Activated CD4-positive, alpha-beta memory T cell treated with anti-CD3 and anti-CD28 coated beads, Interleukin-2, amount 10 ng/mL, durations not matched to agents 7 days and 5 days (primary cell): ENCODE measurements at regions not wholly inside any gene's neighbourhood (a gene's known extent, or its start where the extent isn't known, plus 50 kb on each side); places are given as distances from the start of the nearest gene placed in this dataset.
"Not testable (repeated sequence)": the region's sequence is repeated elsewhere in the genome, so short reads cannot be mapped to it uniquely, and the experiment has no call there.

Source experiments
- CTCF ChIA-PET: fragments of 350-600 bp; sonication (Branson Sonifier 250); formaldehyde crosslinking; loops from one replicate; lab custom pipeline; 2021; ENCODE audit warnings: antibody characterized with exemption, inconsistent platforms; lab: Charles Lee
- POLR2A ChIA-PET: fragments of 350-600 bp; sonication (Branson Sonifier 250); formaldehyde crosslinking; loops from one replicate; lab custom pipeline; 2021; ENCODE audit warnings: antibody characterized with exemption; lab: Charles Lee
- DNase-seq: peaks from one replicate; pipeline ENCODE4 v3.0.0-alpha.2; 2020
- H3K27ac Mint-ChIP-seq: one replicate; pipeline ENCODE4 v1.8.0; 2021; ENCODE audit warnings: mild to moderate bottlenecking, mixed read lengths
- H3K27me3 Mint-ChIP-seq: one replicate; pipeline ENCODE4 v1.8.0; 2021; ENCODE audit warnings: mixed read lengths
- H3K36me3 Mint-ChIP-seq: one replicate; pipeline ENCODE4 v1.8.0; 2021; ENCODE audit warnings: low read depth, mixed read lengths
- H3K4me1 Mint-ChIP-seq: one replicate; pipeline ENCODE4 v1.8.0; 2021; ENCODE audit warnings: mixed read lengths
- H3K4me3 Mint-ChIP-seq: one replicate; pipeline ENCODE4 v1.8.0; 2021; ENCODE audit warnings: mild to moderate bottlenecking, mixed read lengths
- H3K9me3 Mint-ChIP-seq: one replicate; pipeline ENCODE4 v1.8.0; 2021; ENCODE audit warnings: mixed read lengths

- H3K27ac Mint-ChIP-seq = no peak overlapping the region
- CTCF ChIA-PET = no interaction called here
- no peak overlapping the region for H3K4me3 Mint-ChIP-seq
- DNase-seq = no peak
- no peaks in the 10 kb centered on the region for H3K4me1 Mint-ChIP-seq
- H3K9me3 Mint-ChIP-seq = peaks cover 13% of the 10 kb centered on the region
- no peaks in the 10 kb centered on the region for H3K27me3 Mint-ChIP-seq
- POLR2A ChIA-PET = no interaction called here
- H3K36me3 Mint-ChIP-seq = no peaks in the 10 kb centered on the region
Observed at GRCh38 chr5:119694284-119694683, 64.9 kb downstream of the FAM170A start.

GRCh38 chr5:119706049-119706448 lies 76.7 kb downstream of the FAM170A start:
- Mint-ChIP-seq H3K36me3 (no peaks in the 10 kb centered on the region), H3K9me3 (peaks cover 4% of the 10 kb centered on the region), H3K27me3 (no peaks in the 10 kb centered on the region), H3K4me1 (no peaks in the 10 kb centered on the region), H3K27ac (no peak overlapping the region), H3K4me3 (no peak overlapping the region)
- ChIA-PET POLR2A (no interaction called here), CTCF (no interaction called here)
- no peak for DNase-seq

DNA sequence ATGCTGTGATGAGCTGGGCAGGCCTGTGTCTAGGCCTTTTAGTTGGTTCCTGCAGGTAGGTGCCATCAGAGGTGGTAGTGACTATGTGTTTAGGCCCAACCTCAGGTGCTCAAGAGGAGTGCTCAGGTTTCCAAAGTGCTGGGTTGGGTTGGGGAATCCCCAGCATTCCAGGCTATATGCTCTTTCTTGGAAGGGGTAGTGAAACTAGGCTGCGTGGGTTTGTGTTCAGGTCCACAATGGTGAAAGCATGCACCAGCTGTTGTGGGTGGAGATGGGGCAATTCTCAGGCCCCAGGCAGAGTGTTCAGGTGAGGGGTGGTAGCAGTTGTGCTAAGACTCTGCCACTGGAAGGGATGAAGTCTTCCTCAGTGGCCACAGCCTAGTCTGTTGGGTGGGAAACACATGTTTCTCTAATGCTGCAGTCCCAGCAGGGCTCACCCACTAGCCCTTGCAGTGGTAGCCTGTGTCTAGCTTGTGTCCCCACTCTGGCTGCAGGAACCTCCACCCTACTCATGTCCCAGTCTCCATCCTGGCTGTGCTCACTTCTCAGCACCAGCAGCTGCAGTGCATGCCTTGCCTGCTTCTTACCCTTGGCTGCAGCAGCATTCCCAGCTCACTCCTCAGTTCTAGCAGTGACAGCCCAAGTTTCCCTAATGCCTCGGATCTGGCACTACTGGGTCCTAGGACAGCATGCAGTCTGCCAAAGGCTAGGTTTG lies 78.9 kb downstream of the FAM170A start:
- no peak for DNase-seq
- POLR2A ChIA-PET = no interaction called here
- CTCF ChIA-PET = no interaction called here
- Mint-ChIP-seq H3K4me3 (no peak overlapping the region), H3K27me3 (no peaks in the 10 kb centered on the region), H3K27ac (no peak overlapping the region), H3K9me3 (peaks cover 4% of the 10 kb centered on the region), H3K4me1 (no peaks in the 10 kb centered on the region), H3K36me3 (no peaks in the 10 kb centered on the region)

- no peaks in the 10 kb centered on the region for H3K27me3 Mint-ChIP-seq
- DNase-seq = no peak
- POLR2A ChIA-PET = no interaction called here
- H3K4me1 Mint-ChIP-seq = no peaks in the 10 kb centered on the region
- CTCF ChIA-PET = no interaction called here
- no peak overlapping the region for H3K27ac Mint-ChIP-seq
- H3K4me3 Mint-ChIP-seq = no peak overlapping the region
- no peaks in the 10 kb centered on the region for H3K36me3 Mint-ChIP-seq
- H3K9me3 Mint-ChIP-seq = peaks cover 11% of the 10 kb centered on the region
Observed at GRCh38 chr5:119721775-119722174, 92.4 kb downstream of the FAM170A start.

DNA sequence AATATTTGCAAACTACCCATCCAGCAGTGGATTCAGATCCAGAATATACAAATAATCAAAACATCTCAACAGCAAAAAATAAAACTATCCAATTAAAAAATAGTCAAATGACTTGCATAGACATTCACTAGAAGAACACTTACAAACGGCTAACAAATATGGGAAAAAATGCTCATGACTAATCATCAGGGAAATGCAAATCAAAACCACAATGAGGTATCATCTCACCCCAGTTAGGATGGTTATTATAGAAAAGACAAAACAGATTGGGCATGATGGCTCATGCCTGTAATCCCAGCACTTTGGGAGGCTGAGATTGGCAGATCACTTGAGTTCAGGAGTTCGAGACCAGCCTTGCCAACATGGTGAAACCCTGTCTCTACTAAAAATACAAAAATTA lies 95.9 kb downstream of the FAM170A start:
- CTCF ChIA-PET, H3K27ac Mint-ChIP-seq, H3K27me3 Mint-ChIP-seq, H3K4me3 Mint-ChIP-seq, H3K4me1 Mint-ChIP-seq, POLR2A ChIA-PET, H3K36me3 Mint-ChIP-seq, DNase-seq: not testable (repeated sequence)
- H3K9me3 Mint-ChIP-seq = peaks cover 12% of the 10 kb centered on the region

DNA sequence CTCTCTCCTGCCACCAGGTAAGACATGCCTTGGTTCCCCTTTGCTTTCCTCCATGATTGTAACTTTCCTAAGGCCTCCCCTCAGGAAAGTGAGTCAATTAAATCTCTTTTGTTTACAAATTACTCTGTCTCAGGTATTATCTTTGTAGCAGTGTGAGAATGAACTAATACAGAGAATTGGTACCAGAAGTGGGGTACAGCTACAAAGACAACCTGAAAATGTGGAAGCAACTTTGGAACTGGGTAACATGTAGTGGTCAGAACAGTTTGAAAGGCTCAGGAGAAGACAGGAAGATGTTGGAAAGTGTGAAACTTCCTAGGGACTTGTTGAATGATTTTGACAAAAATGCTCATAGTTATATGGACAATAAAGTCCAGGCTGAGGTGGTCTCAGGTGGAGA lies 97.2 kb downstream of the FAM170A start:
- peaks cover 12% of the 10 kb centered on the region for H3K9me3 Mint-ChIP-seq
- DNase-seq = no peak
- H3K4me3 Mint-ChIP-seq = no peak overlapping the region
- CTCF ChIA-PET = no interaction called here
- no peaks in the 10 kb centered on the region for H3K4me1 Mint-ChIP-seq
- H3K36me3 Mint-ChIP-seq = no peaks in the 10 kb centered on the region
- H3K27ac Mint-ChIP-seq = no peak overlapping the region
- POLR2A ChIA-PET = no interaction called here
- no peaks in the 10 kb centered on the region for H3K27me3 Mint-ChIP-seq

GRCh38 chr5:119740225-119740624 lies 110.9 kb downstream of the FAM170A start:
- Mint-ChIP-seq H3K9me3 (no peaks in the 10 kb centered on the region), H3K36me3 (no peaks in the 10 kb centered on the region), H3K27me3 (peaks cover 2% of the 10 kb centered on the region), H3K27ac (no peak overlapping the region), H3K4me1 (no peaks in the 10 kb centered on the region), H3K4me3 (no peak overlapping the region)
- POLR2A ChIA-PET = no interaction called here
- DNase-seq = no peak
- CTCF ChIA-PET = no interaction called here

GRCh38 chr5:119741691-119742090 lies 112.3 kb downstream of the FAM170A start:
- Mint-ChIP-seq H3K27ac (no peak overlapping the region), H3K36me3 (no peaks in the 10 kb centered on the region), H3K4me3 (no peak overlapping the region), H3K27me3 (peaks cover 2% of the 10 kb centered on the region), H3K4me1 (no peaks in the 10 kb centered on the region), H3K9me3 (no peaks in the 10 kb centered on the region)
- DNase-seq = no peak
- CTCF ChIA-PET = no interaction called here
- POLR2A ChIA-PET = no interaction called here

DNA sequence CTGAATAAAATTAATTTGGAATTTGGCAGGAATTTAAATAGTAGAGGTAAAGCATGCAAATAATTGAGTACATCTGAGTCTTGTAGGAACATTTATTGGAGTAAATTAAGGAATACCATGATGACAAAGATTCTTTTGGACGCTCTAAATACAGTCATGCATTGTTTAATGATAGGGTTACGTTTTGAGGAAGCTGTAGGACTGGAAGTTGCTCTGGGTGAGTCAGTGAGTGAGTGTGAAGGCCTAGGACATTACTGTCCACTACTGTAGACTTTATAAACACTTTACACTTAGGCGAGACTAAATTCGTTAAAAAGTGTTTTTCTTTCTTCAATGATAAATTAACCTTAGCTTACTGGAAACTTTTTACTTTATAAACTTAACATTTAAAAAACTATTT lies 113.0 kb downstream of the FAM170A start:
- H3K9me3 Mint-ChIP-seq = no peaks in the 10 kb centered on the region
- H3K27ac Mint-ChIP-seq = no peak overlapping the region
- no peaks in the 10 kb centered on the region for H3K36me3 Mint-ChIP-seq
- POLR2A ChIA-PET = no interaction called here
- no peaks in the 10 kb centered on the region for H3K4me1 Mint-ChIP-seq
- DNase-seq = no peak
- H3K27me3 Mint-ChIP-seq = peaks cover 2% of the 10 kb centered on the region
- CTCF ChIA-PET = no interaction called here
- H3K4me3 Mint-ChIP-seq = no peak overlapping the region

DNA sequence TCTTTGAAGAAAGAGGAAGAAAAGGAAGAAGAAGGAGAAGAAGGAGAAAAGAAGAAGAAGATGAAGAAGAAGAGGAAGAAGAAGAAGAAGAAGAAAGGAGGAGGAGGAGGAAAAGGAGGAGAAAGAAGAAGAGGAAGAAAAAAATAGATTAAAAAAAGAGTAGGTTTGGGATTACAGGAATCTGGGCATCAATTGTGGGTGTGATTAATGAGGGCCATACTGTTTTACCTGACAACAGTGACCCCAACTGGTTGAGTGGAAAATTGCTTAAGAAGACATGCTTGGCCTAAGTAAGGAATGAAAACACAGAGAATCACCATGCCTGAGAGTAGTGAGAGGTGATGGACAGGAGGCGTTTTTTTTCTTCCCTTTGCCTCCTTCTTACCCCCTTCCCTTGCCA lies 114.6 kb downstream of the FAM170A start:
- CTCF ChIA-PET = no interaction called here
- H3K27ac Mint-ChIP-seq = no peak overlapping the region
- no peak for DNase-seq
- H3K36me3 Mint-ChIP-seq = no peaks in the 10 kb centered on the region
- H3K4me3 Mint-ChIP-seq = no peak overlapping the region
- no peaks in the 10 kb centered on the region for H3K9me3 Mint-ChIP-seq
- H3K4me1 Mint-ChIP-seq = no peaks in the 10 kb centered on the region
- POLR2A ChIA-PET = no interaction called here
- H3K27me3 Mint-ChIP-seq = peaks cover 2% of the 10 kb centered on the region

GRCh38 chr5:119745976-119746375 lies 116.6 kb downstream of the FAM170A start:
- H3K27me3 Mint-ChIP-seq = no peaks in the 10 kb centered on the region
- H3K27ac Mint-ChIP-seq = no peak overlapping the region
- ChIA-PET POLR2A (no interaction called here), CTCF (no interaction called here)
- DNase-seq = no peak
- H3K9me3 Mint-ChIP-seq = no peaks in the 10 kb centered on the region
- no peaks in the 10 kb centered on the region for H3K36me3 Mint-ChIP-seq
- no peak overlapping the region for H3K4me3 Mint-ChIP-seq
- H3K4me1 Mint-ChIP-seq = no peaks in the 10 kb centered on the region

GRCh38 chr5:119746984-119747383 lies 117.6 kb downstream of the FAM170A start:
- POLR2A ChIA-PET = no interaction called here
- CTCF ChIA-PET = no interaction called here
- no peak overlapping the region for H3K4me3 Mint-ChIP-seq
- H3K27ac Mint-ChIP-seq = no peak overlapping the region
- no peak for DNase-seq
- no peaks in the 10 kb centered on the region for H3K36me3 Mint-ChIP-seq
- H3K27me3 Mint-ChIP-seq = no peaks in the 10 kb centered on the region
- no peaks in the 10 kb centered on the region for H3K4me1 Mint-ChIP-seq
- no peaks in the 10 kb centered on the region for H3K9me3 Mint-ChIP-seq

DNA sequence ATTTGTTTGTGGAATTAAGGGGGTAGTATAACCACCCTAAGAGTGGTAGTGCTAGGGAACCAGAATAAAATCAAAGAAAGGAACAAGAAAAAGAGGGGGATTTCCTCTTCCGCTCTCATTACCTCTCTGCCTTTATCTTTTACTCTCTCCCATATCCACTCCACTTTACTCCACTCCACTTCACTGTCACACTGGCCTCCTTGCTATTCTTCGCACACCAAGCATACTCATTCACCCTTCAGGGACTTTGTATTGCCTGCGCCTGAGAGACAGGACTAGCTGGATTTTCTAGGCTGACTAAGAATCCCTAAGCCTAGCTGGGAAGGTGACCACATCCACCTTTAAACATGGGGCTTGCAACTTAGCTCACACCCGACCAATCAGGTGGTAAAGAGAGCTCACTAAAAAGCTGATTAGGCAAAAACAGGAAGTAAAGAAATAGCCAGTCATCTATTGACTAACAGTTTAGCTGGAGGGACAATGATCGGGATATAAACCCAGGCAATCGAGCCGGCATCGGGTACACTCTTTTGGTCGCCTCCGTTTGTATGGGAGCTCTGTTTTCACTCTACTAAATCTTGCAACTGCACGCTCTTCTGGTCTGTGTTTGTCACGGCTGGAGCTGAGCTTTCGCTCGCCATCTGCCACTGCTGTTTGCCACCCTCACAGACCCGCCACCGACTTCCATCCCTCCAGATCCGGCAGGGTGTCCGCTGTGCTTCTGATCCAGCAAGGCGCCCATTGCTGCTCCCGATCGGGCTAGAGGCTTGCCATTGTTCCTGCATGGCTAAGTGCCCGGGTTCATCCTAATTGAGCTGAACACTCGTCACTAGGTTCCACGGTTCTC lies 121.8 kb downstream of the FAM170A start:
- H3K4me1 Mint-ChIP-seq = no peaks in the 10 kb centered on the region
- no peaks in the 10 kb centered on the region for H3K27me3 Mint-ChIP-seq
- no peak overlapping the region for H3K4me3 Mint-ChIP-seq
- H3K36me3 Mint-ChIP-seq = no peaks in the 10 kb centered on the region
- ChIA-PET CTCF (no interaction called here), POLR2A (no interaction called here)
- DNase-seq = no peak
- no peaks in the 10 kb centered on the region for H3K9me3 Mint-ChIP-seq
- no peak overlapping the region for H3K27ac Mint-ChIP-seq

DNA sequence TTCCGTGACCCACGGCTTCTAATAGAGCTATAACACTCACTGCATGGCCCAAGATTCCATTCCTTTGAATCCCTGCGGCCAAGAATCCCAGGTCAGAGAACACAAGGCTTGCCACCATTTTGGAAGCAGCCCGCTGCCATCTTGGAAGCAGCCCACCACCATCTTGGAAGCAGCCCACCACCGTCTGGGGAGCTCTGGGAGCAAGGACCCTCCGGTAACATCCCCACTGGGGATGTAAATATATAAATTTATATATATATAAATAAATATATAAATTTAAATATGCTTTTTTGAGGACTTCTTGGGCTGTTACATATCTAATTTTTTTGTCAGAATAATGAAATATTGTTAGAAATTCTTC lies 122.4 kb downstream of the FAM170A start:
- no peak for DNase-seq
- H3K9me3 Mint-ChIP-seq = no peaks in the 10 kb centered on the region
- H3K27me3 Mint-ChIP-seq = no peaks in the 10 kb centered on the region
- no peak overlapping the region for H3K27ac Mint-ChIP-seq
- CTCF ChIA-PET = no interaction called here
- no peak overlapping the region for H3K4me3 Mint-ChIP-seq
- POLR2A ChIA-PET = no interaction called here
- H3K36me3 Mint-ChIP-seq = no peaks in the 10 kb centered on the region
- no peaks in the 10 kb centered on the region for H3K4me1 Mint-ChIP-seq
